PFSK-1 (cell line): ENCODE measurements at regions not wholly inside any gene's neighbourhood (a gene's known extent, or its start where the extent isn't known, plus 50 kb on each side); places are given as distances from the start of the nearest gene placed in this dataset.

Experiments
- POLR2AphosphoS5 ChIP-seq: IDR thresholded peaks from 2 replicates; pipeline ENCODE4 v1.6.1; 2012; ENCODE audit warnings: low read depth, mild to moderate bottlenecking, control low read depth, low read length, moderate library complexity
- TF ChIP-seq, protein P1 (sequence below), 2 experiments: IDR thresholded peaks; 2 replicates each; pipeline versions ENCODE4 v1.6.1 to v1.8.0; 2011 to 2012; ENCODE audit warnings: low read depth in 2 of 2, low read length in 2 of 2, control low read depth in 1 of 2, inconsistent platforms in 1 of 2, mild to moderate bottlenecking in 1 of 2, moderate library complexity in 1 of 2; ENCODE audit not compliant: insufficient read depth in 1 of 2

DNA sequence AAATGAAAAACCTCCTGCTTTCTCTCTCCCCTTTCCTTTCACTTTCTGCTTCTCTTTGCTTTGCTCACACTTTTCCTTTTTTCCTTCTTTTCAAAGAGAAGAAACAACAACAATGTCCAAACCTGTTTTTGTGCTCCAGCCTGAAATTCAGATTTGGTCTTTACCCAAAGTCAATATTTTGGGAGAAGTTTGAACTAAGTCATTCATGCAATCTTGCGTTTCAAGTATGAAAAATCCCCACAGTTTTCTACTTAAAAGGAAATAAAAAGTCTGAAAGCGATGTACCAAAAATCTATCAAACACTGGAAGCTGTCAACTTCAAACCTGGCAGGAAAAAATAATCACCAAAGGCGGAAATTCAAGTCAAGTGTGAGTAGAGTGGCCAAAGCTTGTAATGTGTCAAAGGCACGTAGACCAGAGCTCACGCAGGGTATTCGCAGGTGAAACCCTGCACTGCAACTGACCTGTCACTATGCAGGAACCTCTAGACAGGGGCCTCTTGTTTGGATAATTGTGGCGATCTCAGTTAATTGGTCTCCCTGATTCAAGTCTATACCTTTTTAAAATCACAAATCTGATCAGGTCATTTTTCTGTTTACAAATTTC, 118.8 kb upstream of the GALNT15 start:
- TF ChIP-seq POLR2AphosphoS5 = no peak
- TF ChIP-seq, protein P1, sequence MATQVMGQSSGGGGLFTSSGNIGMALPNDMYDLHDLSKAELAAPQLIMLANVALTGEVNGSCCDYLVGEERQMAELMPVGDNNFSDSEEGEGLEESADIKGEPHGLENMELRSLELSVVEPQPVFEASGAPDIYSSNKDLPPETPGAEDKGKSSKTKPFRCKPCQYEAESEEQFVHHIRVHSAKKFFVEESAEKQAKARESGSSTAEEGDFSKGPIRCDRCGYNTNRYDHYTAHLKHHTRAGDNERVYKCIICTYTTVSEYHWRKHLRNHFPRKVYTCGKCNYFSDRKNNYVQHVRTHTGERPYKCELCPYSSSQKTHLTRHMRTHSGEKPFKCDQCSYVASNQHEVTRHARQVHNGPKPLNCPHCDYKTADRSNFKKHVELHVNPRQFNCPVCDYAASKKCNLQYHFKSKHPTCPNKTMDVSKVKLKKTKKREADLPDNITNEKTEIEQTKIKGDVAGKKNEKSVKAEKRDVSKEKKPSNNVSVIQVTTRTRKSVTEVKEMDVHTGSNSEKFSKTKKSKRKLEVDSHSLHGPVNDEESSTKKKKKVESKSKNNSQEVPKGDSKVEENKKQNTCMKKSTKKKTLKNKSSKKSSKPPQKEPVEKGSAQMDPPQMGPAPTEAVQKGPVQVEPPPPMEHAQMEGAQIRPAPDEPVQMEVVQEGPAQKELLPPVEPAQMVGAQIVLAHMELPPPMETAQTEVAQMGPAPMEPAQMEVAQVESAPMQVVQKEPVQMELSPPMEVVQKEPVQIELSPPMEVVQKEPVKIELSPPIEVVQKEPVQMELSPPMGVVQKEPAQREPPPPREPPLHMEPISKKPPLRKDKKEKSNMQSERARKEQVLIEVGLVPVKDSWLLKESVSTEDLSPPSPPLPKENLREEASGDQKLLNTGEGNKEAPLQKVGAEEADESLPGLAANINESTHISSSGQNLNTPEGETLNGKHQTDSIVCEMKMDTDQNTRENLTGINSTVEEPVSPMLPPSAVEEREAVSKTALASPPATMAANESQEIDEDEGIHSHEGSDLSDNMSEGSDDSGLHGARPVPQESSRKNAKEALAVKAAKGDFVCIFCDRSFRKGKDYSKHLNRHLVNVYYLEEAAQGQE (IDR thresholded peaks at IDR 0.05; ENCODE audit: insufficient read depth in 1 of 2, low read depth in 2 of 2, low read length in 2 of 2) = no peak
